Hepatocyte (in vitro differentiated cells): ENCODE measurements at regions not wholly inside any gene's neighbourhood (a gene's known extent, or its start where the extent isn't known, plus 50 kb on each side); places are given as distances from the start of the nearest gene placed in this dataset.
A peak's percentile ranks its signal among the peaks of the same experiment; 100 is the strongest.

Experiments used
- DNase-seq: peaks from one replicate; pipeline ENCODE4 v3.0.0-alpha.2; 2016; ENCODE audit warnings: low spot score
- H2AFZ ChIP-seq: fragments of 200-600 bp; sonication (generic); 2 replicates; pipeline ENCODE4 v1.6.0; 2016; ENCODE audit warnings: antibody characterized with exemption, mild to moderate bottlenecking
- H3K27ac ChIP-seq: fragments of 200-600 bp; sonication (generic); 2 replicates; pipeline ENCODE4 v1.5.1; 2016; ENCODE audit warnings: mild to moderate bottlenecking
- H3K27me3 ChIP-seq: fragments of 200-600 bp; sonication (generic); 2 replicates; pipeline ENCODE4 v1.6.1; 2016
- H3K36me3 ChIP-seq: fragments of 200-600 bp; sonication (generic); replicated peaks from 2 replicates; pipeline ENCODE4 v1.5.1; 2016; ENCODE audit warnings: low read depth; ENCODE audit not compliant: insufficient read depth
- H3K4me1 ChIP-seq: fragments of 200-600 bp; sonication (generic); 2 replicates; pipeline ENCODE4 v1.5.1; 2016; ENCODE audit warnings: mild to moderate bottlenecking, moderate library complexity; ENCODE audit not compliant: insufficient read depth
- H3K4me2 ChIP-seq: fragments of 200-600 bp; sonication (generic); 2 replicates; pipeline ENCODE4 v1.6.0; 2016
- H3K4me3 ChIP-seq: fragments of 200-600 bp; sonication (generic); 2 replicates; pipeline ENCODE4 v1.5.1; 2016; ENCODE audit warnings: mild to moderate bottlenecking
- H3K79me2 ChIP-seq: fragments of 200-600 bp; sonication (generic); 2 replicates; pipeline ENCODE4 v1.6.0; 2017; ENCODE audit warnings: mild to moderate bottlenecking
- H3K9me2 ChIP-seq: fragments of 200-600 bp; sonication (generic); replicated peaks from 2 replicates; pipeline ENCODE4 v1.6.0; 2017; ENCODE audit warnings: mild to moderate bottlenecking; ENCODE audit not compliant: insufficient read depth
- H3K9me3 ChIP-seq: fragments of 200-600 bp; sonication (generic); 2 replicates; pipeline ENCODE4 v1.5.1; 2016; ENCODE audit warnings: low read depth, mild to moderate bottlenecking
- H4K20me1 ChIP-seq: fragments of 200-600 bp; sonication (generic); 2 replicates; pipeline ENCODE4 v1.6.0; 2016; ENCODE audit warnings: mild to moderate bottlenecking; ENCODE audit not compliant: insufficient read depth, poor library complexity, severe bottlenecking
- EZH2 ChIP-seq: fragments of 200-600 bp; sonication (generic); IDR thresholded peaks from 2 replicates; pipeline ENCODE4 v1.6.1; 2016; ENCODE audit warnings: antibody characterized with exemption, mild to moderate bottlenecking, borderline replicate concordance
- EZH2phosphoT487 ChIP-seq: fragments of 200-600 bp; sonication (generic); IDR thresholded peaks from one replicate; pipeline ENCODE4 v1.6.1; 2018; ENCODE audit warnings: antibody characterized with exemption, mild to moderate bottlenecking, low read depth, moderate library complexity; ENCODE audit not compliant: unreplicated experiment, severe bottlenecking
- WGBS: methylation state at CpG from one replicate; pipeline ENCODE4 v1.1.6; 2016; ENCODE audit warnings: low lambda C conversion rate; ENCODE audit errors: missing lambda C conversion rate; 5-methylcytosine and 5-hydroxymethylcytosine counted together
- TF ChIP-seq, protein P1 (sequence below): fragments of 200-600 bp; sonication (generic); IDR thresholded peaks from 2 replicates; pipeline ENCODE4 v1.5.1; 2016; ENCODE audit warnings: antibody characterized with exemption, mild to moderate bottlenecking; ENCODE audit not compliant: poor library complexity

DNA sequence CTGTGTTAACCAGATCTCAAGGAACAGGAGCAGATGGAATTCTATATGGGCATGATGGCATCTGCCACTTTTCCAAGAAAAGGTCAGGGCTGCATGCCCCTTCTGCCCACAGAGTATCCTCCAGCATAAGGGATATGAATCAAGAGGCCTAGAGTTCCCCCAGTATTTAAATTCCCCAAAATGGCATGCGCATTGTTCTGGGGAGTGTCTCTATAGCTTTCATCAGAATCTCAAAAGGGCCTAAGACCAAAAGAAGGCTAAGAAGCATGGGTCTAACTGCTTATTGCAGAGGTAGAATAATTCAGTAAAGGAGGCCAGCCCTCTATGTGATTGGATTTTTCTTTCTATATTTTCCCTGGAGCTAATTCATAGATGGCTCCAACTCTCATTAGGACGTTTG is 114.2 kb upstream of the SPIN1 start:
- Histone ChIP-seq H3K9me3 (no peaks in the 10 kb centered on the region), H4K20me1 (no peaks in the 10 kb centered on the region), H3K36me3 (no peaks in the 10 kb centered on the region), H3K79me2 (no peaks in the 10 kb centered on the region), H3K9me2 (no peaks in the 10 kb centered on the region), H3K4me3 (no peak overlapping the region), H3K4me1 (no peaks in the 10 kb centered on the region), H3K27ac (no peak overlapping the region), H2AFZ (no peak overlapping the region), H3K27me3 (no peaks in the 10 kb centered on the region), H3K4me2 (no peak overlapping the region)
- WGBS, result 87% methylated on average over 2 of the region's 2 CpGs
- DNase-seq, result no peak
- TF ChIP-seq EZH2phosphoT487 (no peak), EZH2 (no peak)
- TF ChIP-seq, protein P1, sequence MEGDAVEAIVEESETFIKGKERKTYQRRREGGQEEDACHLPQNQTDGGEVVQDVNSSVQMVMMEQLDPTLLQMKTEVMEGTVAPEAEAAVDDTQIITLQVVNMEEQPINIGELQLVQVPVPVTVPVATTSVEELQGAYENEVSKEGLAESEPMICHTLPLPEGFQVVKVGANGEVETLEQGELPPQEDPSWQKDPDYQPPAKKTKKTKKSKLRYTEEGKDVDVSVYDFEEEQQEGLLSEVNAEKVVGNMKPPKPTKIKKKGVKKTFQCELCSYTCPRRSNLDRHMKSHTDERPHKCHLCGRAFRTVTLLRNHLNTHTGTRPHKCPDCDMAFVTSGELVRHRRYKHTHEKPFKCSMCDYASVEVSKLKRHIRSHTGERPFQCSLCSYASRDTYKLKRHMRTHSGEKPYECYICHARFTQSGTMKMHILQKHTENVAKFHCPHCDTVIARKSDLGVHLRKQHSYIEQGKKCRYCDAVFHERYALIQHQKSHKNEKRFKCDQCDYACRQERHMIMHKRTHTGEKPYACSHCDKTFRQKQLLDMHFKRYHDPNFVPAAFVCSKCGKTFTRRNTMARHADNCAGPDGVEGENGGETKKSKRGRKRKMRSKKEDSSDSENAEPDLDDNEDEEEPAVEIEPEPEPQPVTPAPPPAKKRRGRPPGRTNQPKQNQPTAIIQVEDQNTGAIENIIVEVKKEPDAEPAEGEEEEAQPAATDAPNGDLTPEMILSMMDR, result no peak

DNA sequence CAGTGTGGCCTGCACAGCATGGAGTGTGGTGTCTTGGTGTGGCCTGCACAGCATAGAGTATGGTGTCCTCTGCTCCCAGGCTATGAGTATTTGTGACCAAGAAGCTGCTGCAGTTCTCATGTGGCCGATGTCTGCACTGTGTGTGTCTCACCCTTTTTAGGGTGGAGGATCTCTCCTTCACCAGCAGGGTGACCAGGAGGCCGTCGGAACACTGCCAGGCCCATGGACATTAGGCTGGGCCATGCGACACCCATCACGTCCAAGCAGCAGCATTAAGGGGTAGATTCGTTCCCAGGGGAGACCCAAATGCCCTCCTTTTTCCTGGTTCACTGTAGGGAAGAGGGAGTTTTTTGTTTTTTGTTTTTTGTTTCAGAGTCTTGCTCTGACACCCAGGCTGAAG is 115.3 kb upstream of the SPIN1 start:
- H2AFZ ChIP-seq, result no peak overlapping the region
- no peaks in the 10 kb centered on the region for H3K36me3 ChIP-seq
- WGBS, result 96% methylated on average over 6 of the region's 6 CpGs
- H3K9me2 ChIP-seq, result no peaks in the 10 kb centered on the region
- no peaks in the 10 kb centered on the region for H3K4me1 ChIP-seq
- no peaks in the 10 kb centered on the region for H4K20me1 ChIP-seq
- no peak for DNase-seq
- TF ChIP-seq EZH2phosphoT487 (no peak), EZH2 (no peak)
- TF ChIP-seq, protein P1, result no peak
- no peak overlapping the region for H3K4me3 ChIP-seq
- no peaks in the 10 kb centered on the region for H3K27me3 ChIP-seq
- no peak overlapping the region for H3K4me2 ChIP-seq
- H3K27ac ChIP-seq, result no peak overlapping the region
- H3K9me3 ChIP-seq, result no peaks in the 10 kb centered on the region
- no peaks in the 10 kb centered on the region for H3K79me2 ChIP-seq

DNA sequence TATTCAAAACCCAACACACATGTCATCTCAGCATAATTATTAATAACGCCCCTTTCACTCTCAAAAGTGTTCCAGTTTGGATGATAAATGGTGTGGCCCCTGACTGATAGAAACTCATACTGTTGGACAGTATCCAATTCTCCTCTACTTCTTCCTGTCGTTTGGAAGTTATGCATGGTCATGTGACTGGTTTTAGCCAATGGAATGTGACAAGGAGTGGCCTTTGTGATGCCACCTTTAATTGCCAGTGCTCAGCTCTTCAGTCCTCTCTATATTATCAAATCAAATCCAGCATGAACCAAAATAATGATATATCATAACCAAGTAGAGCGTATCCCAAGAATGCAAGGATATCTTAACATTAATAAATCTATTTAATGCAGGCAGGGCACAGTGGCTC is 117.8 kb upstream of the SPIN1 start:
- no peaks in the 10 kb centered on the region for H3K9me2 ChIP-seq
- H3K4me1 ChIP-seq, result no peaks in the 10 kb centered on the region
- no peaks in the 10 kb centered on the region for H4K20me1 ChIP-seq
- no peak overlapping the region for H3K4me3 ChIP-seq
- H3K36me3 ChIP-seq, result no peaks in the 10 kb centered on the region
- no peaks in the 10 kb centered on the region for H3K27me3 ChIP-seq
- H3K9me3 ChIP-seq, result no peaks in the 10 kb centered on the region
- no peak for DNase-seq
- H2AFZ ChIP-seq, result no peak overlapping the region
- peak overlapping the region; percentile 75 for H3K27ac ChIP-seq
- TF ChIP-seq, protein P1, result no peak
- TF ChIP-seq EZH2 (no peak), EZH2phosphoT487 (no peak)
- H3K79me2 ChIP-seq, result no peaks in the 10 kb centered on the region
- 95% methylated on average over 3 of the region's 3 CpGs for WGBS
- no peak overlapping the region for H3K4me2 ChIP-seq

DNA sequence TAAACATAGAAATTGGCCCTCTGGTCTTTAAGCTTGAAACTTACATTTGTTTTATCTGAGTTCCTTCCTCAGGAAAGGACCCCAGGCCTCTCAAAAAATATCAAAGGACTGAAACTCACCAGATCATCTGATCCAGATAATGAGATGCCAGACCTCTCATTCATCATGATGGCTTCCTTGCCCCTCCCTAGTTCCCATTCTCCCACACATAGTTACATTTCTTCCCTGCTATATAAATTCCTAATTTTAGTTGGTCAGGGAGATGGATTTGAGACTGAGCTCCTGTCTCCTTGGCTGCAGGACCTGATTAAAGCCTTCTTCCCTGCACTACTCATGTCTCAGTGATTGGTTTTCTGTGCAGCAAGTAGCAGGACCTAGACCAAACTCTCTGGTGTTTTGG is 119.4 kb upstream of the SPIN1 start:
- Histone ChIP-seq H3K27me3 (no peaks in the 10 kb centered on the region), H3K36me3 (no peaks in the 10 kb centered on the region), H3K27ac (no peak overlapping the region), H3K4me1 (no peaks in the 10 kb centered on the region), H3K79me2 (no peaks in the 10 kb centered on the region), H4K20me1 (no peaks in the 10 kb centered on the region), H3K9me2 (no peaks in the 10 kb centered on the region), H3K4me2 (no peak overlapping the region), H2AFZ (no peak overlapping the region), H3K9me3 (no peaks in the 10 kb centered on the region), H3K4me3 (no peak overlapping the region)
- no peak for DNase-seq
- TF ChIP-seq EZH2, result no peak
- TF ChIP-seq EZH2phosphoT487, result no peak
- TF ChIP-seq, protein P1, result no peak
